IPS-15b (cell line): ENCODE measurements at regions not wholly inside any gene's neighbourhood (a gene's known extent, or its start where the extent isn't known, plus 50 kb on each side); places are given as distances from the start of the nearest gene placed in this dataset.

Experiments
- H3K27me3 ChIP-seq: one replicate; pipeline ENCODE4 v1.6.1; 2013; ENCODE audit warnings: low read length; ENCODE audit not compliant: control insufficient read depth, insufficient read depth
- H3K36me3 ChIP-seq: one replicate; pipeline ENCODE4 v1.6.1; 2013; ENCODE audit warnings: low read length; ENCODE audit not compliant: control insufficient read depth, insufficient read depth
- H3K4me1 ChIP-seq: one replicate; pipeline ENCODE4 v1.6.1; 2013; ENCODE audit warnings: mild to moderate bottlenecking, low read length; ENCODE audit not compliant: control insufficient read depth, insufficient read depth
- H3K4me3 ChIP-seq: one replicate; pipeline ENCODE4 v1.5.1; 2013; ENCODE audit warnings: low read depth, low read length
- H3K9ac ChIP-seq: one replicate; pipeline ENCODE4 v1.6.1; 2013; ENCODE audit warnings: low read depth, mild to moderate bottlenecking, low read length
- H3K9me3 ChIP-seq: one replicate; pipeline ENCODE4 v1.6.1; 2013; ENCODE audit warnings: mild to moderate bottlenecking, low read length; ENCODE audit not compliant: control insufficient read depth, insufficient read depth

DNA sequence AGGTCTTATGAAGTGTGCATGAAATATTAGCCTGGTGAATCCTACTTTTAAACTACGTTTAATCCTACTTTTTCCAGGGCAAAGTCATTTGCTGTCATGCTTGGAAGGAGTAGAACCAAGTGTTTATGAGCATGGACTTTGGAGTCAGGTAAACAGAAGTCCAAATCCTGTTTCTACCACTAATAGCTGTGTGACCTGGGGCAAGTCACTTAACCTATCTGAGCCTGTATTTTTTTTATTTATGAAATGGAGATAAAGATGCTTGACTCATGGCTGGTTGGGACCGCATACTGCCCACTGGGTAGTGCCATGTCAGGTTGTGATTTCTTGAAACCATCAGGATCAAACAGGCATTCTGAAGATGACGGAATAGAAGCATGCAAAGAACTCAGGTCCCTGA, 249.6 kb downstream of the BAMBI start:
- no peaks in the 10 kb centered on the region for H3K9me3 ChIP-seq

DNA sequence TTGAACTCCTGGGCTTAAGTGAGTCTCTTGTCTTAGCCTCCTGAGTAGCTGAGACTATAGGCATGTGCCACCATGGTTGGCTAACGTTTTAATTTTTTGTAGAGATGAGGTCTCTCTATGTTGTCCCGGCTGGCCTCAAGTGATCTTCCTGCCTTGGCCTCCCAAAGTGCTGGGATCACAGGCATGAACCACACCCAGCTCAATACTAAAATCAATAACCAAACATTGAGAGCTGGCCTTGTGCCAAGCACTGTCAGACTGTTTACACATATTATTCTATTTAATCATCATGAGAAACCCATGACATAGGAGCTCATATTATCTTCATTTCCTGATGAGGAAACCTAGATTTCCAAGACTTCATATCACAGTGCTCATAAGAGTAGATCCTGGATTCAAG, 251.2 kb downstream of the BAMBI start:
- Histone ChIP-seq H3K9ac (no peak overlapping the region), H3K36me3 (no peaks in the 10 kb centered on the region), H3K9me3 (no peaks in the 10 kb centered on the region), H3K4me1 (no peaks in the 10 kb centered on the region), H3K27me3 (peaks cover 4% of the 10 kb centered on the region), H3K4me3 (no peak overlapping the region)

More for the DNA sequence above, 249.6 kb downstream of the BAMBI start:
- no peak overlapping the region for H3K9ac ChIP-seq
- peaks cover 12% of the 10 kb centered on the region for H3K27me3 ChIP-seq
- H3K4me1 ChIP-seq = no peaks in the 10 kb centered on the region
- H3K36me3 ChIP-seq = no peaks in the 10 kb centered on the region
- no peak overlapping the region for H3K4me3 ChIP-seq

DNA sequence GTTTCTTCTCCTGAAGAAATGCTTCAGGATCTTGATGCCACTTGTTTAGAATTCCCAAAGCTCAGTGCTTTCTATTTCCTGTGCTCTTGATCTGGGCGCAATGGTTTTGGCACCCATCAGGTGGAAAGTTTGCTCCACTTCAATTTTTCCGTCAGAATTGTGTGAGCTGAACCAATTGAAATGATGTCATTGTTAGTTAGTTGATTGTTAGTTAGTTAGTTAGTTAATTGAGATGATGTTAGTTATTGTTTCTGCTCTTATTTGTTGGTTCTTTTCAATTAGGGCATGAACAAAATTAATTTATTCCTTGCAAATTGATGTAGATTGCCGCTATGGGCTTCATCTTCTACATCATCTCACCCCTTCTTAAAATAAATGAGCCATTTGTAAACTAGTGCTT, 252.6 kb downstream of the BAMBI start:
- Histone ChIP-seq H3K9me3 (no peaks in the 10 kb centered on the region), H3K4me1 (no peaks in the 10 kb centered on the region), H3K36me3 (no peaks in the 10 kb centered on the region), H3K27me3 (peaks cover 2% of the 10 kb centered on the region), H3K4me3 (no peak overlapping the region), H3K9ac (no peak overlapping the region)

DNA sequence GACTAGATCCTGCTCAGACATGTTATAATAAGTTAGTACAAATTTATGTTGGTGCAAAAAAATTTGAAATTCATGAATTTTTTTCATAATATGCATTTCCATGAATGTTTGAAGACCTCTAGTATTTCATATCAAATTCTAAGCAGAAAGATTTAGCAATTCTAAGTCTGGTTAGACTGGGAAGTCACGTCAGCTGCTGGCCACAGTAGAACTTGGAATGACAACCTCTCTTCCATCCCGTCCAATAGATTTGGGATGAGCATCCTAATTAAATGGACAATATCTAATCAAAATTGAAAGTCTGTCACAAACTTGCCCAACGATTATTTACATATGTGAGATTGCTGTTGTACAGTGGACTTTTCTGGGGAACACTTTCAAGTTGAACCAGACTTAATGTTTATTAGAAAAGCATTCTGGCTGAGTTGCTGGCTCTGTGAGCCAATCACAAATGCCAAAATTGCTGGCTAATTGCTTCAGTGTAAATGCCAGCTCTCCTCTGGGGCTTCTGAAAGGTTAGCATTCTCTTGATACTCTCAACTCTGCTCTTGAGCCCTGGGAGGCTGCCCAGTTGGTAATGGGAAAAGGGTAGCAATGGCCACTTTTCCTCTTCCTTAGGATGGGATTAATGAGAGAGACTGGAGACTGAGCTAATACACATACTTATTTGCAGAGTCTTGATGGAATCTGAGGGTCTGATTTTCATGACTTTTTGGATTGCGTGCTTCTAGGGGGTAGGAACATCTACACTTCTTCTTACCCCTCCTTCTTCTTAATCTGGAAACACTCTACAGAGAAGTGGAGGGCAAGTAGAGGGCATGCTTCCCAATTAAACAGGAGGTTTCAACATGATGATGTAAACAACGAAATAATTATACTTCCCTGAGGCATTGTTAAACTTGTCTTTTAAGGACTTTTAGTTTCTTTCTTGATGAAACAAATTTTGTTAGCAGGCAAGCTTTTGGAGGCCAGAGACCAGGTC, 253.5 kb downstream of the BAMBI start:
- H3K9ac ChIP-seq = no peak overlapping the region

DNA sequence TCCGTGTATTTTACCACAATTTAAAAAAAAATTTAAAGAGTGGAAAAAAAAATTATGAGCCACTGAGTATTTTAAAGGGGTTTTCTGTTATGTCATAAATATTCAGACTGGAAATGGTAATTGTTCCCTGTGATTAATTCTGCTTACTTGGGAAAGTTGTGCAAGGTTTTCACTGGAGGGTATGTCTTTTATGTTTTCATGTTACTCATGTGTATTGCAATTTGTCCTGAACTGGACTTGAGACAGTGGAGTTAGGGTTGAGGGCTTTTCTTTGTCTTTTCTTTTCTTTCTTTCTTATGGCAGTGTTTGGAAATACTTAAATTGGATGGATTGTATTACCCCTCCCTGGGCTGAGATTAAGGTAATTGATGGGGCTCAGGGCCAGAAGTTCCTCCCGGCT, 257.7 kb downstream of the BAMBI start:
- Histone ChIP-seq H3K9me3 (no peaks in the 10 kb centered on the region), H3K4me1 (no peaks in the 10 kb centered on the region), H3K36me3 (no peaks in the 10 kb centered on the region), H3K27me3 (peaks cover 11% of the 10 kb centered on the region), H3K4me3 (no peak overlapping the region), H3K9ac (no peak overlapping the region)

More for the DNA sequence above, 253.5 kb downstream of the BAMBI start:
- Histone ChIP-seq H3K36me3 (no peaks in the 10 kb centered on the region), H3K9me3 (no peaks in the 10 kb centered on the region), H3K4me1 (no peaks in the 10 kb centered on the region), H3K4me3 (no peak overlapping the region), H3K27me3 (peaks cover 2% of the 10 kb centered on the region)

DNA sequence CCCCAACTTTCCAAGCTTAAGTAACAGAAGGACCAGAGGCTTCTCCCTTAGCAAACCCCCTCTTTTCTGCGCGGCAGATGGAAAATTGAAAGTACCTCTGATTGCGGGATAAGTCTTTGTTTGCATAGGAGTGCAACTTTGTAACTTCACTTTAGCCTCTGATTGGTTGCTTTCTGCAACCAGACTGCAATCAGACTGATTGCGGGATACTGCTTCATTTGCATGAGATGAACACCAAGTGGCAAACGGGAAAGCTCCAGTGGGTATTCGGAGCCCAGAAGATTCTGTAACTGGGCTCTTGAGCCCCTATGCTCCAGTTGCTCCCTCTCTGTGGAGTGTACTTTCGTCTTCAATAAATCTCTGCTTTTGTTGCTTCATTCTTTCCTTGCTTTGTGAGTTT, 260.6 kb downstream of the BAMBI start:
- no peaks in the 10 kb centered on the region for H3K36me3 ChIP-seq
- no peak overlapping the region for H3K4me3 ChIP-seq

DNA sequence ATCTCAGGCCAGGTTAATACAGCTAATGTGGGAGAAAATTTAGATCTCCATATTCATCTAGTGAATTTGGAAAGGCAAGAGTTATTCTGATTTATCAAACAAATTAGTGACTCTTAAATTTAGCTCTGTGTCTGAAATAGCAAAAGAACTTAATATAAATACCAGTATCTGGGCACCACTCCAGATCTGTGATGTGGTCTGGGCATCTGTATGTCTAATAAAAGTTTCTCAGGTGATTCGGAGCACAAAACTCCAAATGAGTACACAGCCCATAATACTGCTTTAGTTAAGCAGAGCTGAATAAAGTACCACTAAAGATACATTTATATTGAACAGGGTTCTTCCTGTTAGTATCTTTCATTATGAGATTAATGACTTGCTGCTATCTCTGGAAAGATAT, 261.4 kb downstream of the BAMBI start:
- H3K36me3 ChIP-seq = no peaks in the 10 kb centered on the region
- H3K9me3 ChIP-seq = no peaks in the 10 kb centered on the region
- peaks cover 11% of the 10 kb centered on the region for H3K27me3 ChIP-seq
- H3K4me3 ChIP-seq = no peak overlapping the region
- no peaks in the 10 kb centered on the region for H3K4me1 ChIP-seq
- H3K9ac ChIP-seq = no peak overlapping the region

More for the DNA sequence above, 260.6 kb downstream of the BAMBI start:
- Histone ChIP-seq H3K4me1 (no peaks in the 10 kb centered on the region), H3K27me3 (peaks cover 11% of the 10 kb centered on the region), H3K9ac (no peak overlapping the region), H3K9me3 (no peaks in the 10 kb centered on the region)

DNA sequence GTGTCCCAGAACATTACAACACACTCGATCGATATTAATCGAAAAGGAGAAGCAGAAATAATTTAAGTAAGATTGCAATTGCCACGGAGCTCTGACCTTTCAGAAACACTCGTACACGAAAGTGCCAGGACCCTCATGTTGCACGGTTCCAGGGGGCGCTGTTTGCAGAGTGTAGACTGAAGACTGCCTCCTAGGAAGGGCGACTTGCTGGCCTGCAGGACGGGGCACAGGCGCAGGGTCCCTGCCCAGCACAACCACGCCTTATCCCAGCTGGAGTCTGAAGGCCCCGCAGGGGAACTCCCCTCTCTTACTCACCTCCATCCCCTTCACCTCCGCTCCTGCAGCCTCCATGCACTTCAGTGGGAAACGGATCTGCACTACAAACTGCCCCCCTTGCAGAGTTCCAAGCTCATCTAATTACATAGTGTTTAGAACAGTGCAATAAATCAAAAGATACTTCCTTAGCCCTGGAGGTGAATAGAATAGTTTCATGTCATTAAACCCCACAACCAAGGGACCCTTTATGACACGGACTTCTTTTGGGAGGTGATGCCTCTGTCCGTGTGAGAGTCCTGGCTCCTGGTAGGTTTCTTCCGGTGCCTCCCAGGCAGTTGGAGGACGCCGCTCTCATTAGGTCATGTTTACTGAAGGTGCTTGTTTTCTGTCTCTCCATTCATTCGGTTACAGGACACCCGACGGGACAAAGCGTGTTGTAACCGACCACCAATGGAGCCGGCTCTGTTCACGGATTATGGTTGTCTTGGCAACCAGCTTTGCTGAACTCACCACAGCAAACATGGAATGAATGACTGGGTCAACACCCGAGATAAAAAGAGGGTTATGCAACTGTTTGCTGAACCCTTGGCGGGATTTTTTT, 262.2 kb downstream of the BAMBI start:
- Histone ChIP-seq H3K36me3 (no peaks in the 10 kb centered on the region), H3K4me1 (no peaks in the 10 kb centered on the region), H3K27me3 (peaks cover 11% of the 10 kb centered on the region), H3K9me3 (no peaks in the 10 kb centered on the region), H3K9ac (no peak overlapping the region), H3K4me3 (peak overlapping the region; percentile 47)

DNA sequence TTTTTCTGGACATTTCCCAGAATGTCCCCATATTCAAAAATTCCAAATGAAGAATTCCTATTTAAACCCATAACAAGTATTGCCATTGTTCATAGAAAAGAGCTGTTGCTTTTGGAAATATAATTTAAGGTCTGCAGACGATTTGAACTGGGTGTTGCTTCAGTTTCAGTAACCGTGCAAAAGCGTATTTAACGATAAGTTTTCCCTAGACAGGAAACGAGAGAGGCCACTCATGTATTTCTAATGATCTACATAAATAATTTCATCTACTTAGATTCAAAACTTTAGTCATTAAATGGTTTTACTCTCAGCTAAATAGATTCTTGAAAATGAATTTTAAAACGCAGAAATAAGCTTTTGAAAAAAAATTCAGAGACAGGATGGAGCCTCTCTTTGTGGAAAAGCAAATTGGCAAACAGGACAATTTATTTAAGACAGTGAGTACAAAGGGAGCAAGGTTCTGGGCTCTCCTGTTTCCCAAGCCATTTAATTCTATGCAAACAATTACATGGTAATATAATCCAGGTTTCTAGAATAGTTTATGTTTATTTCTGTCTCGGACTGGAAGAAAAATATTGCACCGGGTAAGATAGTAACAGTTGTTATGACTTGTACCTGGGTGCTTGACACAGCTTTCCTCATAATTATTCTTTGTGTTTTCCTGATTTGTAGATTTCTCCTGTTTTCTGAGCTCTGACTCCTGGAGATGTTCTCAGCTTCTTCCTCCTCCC, 263.0 kb downstream of the BAMBI start:
- H3K36me3 ChIP-seq = no peaks in the 10 kb centered on the region
- H3K27me3 ChIP-seq = peaks cover 11% of the 10 kb centered on the region
- no peaks in the 10 kb centered on the region for H3K9me3 ChIP-seq
- no peaks in the 10 kb centered on the region for H3K4me1 ChIP-seq
- peak overlapping the region; percentile 47 for H3K4me3 ChIP-seq
- no peak overlapping the region for H3K9ac ChIP-seq

DNA sequence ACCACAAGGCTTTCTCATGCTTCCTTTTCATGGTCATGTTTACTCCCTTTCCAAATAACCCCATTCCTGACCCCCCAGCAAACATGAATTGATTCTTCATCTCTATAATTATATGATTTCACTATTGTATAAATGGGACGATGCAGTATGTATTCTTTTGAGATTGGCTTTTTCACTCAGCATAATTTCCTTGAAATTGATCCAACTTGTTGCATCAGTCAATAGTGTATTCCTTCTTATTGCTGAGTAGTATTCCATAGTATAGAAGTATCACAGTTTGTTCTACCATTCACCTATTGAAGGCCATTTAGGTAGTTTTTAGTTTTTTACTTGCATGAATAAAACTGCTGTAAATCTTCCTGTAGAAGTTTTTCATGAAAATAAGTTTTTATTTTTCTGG, 264.7 kb downstream of the BAMBI start:
- Histone ChIP-seq H3K9ac (no peak overlapping the region), H3K27me3 (peaks cover 11% of the 10 kb centered on the region), H3K9me3 (no peaks in the 10 kb centered on the region), H3K4me3 (no peak overlapping the region), H3K4me1 (no peaks in the 10 kb centered on the region), H3K36me3 (no peaks in the 10 kb centered on the region)

DNA sequence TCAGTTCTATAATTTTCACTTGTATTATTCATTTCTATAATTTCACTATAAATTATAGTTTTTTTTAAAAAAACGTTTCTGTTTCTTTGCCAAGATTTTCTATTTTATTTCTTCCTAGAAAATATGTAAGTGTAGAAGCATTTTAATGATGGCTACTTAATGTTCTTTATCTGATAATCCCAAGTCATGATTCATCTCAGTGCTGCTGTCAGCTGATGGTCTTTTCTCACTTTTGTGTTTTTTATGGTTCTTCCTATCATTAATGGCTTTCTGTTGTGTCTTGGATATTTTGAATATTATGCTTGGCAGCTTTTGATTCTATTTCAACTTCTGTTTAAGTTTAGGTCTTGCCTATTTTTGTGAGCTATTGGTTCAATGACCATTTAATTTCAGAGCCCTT, 268.6 kb downstream of the BAMBI start:
- Histone ChIP-seq H3K9ac (no peak overlapping the region), H3K36me3 (no peaks in the 10 kb centered on the region), H3K9me3 (no peaks in the 10 kb centered on the region), H3K27me3 (no peaks in the 10 kb centered on the region), H3K4me3 (no peak overlapping the region), H3K4me1 (no peaks in the 10 kb centered on the region)
